Fibroblast of skin of left quadriceps (primary cell): ENCODE measurements at regions not wholly inside any gene's neighbourhood (a gene's known extent, or its start where the extent isn't known, plus 50 kb on each side); places are given as distances from the start of the nearest gene placed in this dataset.

Experiments used
- DNase-seq, 2 experiments: peaks; one replicate each; pipeline ENCODE4 v3.0.0-alpha.2; 2013; ENCODE audit warnings: low read depth in 2 of 2

- no peak for DNase-seq
These were observed 171.6 kb upstream of the SATB2 start for GRCh38 chr2:199629301-199629700.

GRCh38 chr2:199627417-199627816, 169.7 kb upstream of the SATB2 start:
- DNase-seq = no peak

- no peak for DNase-seq
These were observed 167.2 kb upstream of the SATB2 start for GRCh38 chr2:199624958-199625357.

GRCh38 chr2:199612509-199613130, 154.9 kb upstream of the SATB2 start:
- no peak for DNase-seq

GRCh38 chr2:199607914-199608313, 150.2 kb upstream of the SATB2 start:
- DNase-seq = no peak

GRCh38 chr2:199606193-199606780, 148.5 kb upstream of the SATB2 start:
- DNase-seq = no peak

GRCh38 chr2:199603721-199604291, 146.1 kb upstream of the SATB2 start:
- DNase-seq = peak; percentile 24 to 26

- peak; percentile 30 to 31 for DNase-seq
These were observed 145.4 kb upstream of the SATB2 start for GRCh38 chr2:199602896-199603717.

- no peak for DNase-seq
These were observed 144.6 kb upstream of the SATB2 start for GRCh38 chr2:199602271-199602895.

GRCh38 chr2:199596549-199596948, 138.8 kb upstream of the SATB2 start:
- DNase-seq = no peak

- no peak for DNase-seq
These were observed 136.7 kb upstream of the SATB2 start for GRCh38 chr2:199594443-199594842.

- no peak for DNase-seq
These were observed 134.1 kb upstream of the SATB2 start for GRCh38 chr2:199591826-199592225.

- no peak for DNase-seq
These were observed 132.8 kb upstream of the SATB2 start for GRCh38 chr2:199590321-199591203.

- no peak for DNase-seq
These were observed 131.6 kb upstream of the SATB2 start for GRCh38 chr2:199589306-199589705.

GRCh38 chr2:199588054-199588453, 130.3 kb upstream of the SATB2 start:
- no peak for DNase-seq

GRCh38 chr2:199586646-199587045, 128.9 kb upstream of the SATB2 start:
- no peak for DNase-seq

GRCh38 chr2:199583676-199584075, 125.9 kb upstream of the SATB2 start:
- DNase-seq = no peak

- no peak for DNase-seq
These were observed 124.2 kb upstream of the SATB2 start for GRCh38 chr2:199581935-199582360.

- no peak for DNase-seq
These were observed 123.7 kb upstream of the SATB2 start for GRCh38 chr2:199581408-199581807.

- DNase-seq = no peak
These were observed 117.7 kb upstream of the SATB2 start for GRCh38 chr2:199575416-199575815.

- DNase-seq = no peak
These were observed 114.8 kb upstream of the SATB2 start for GRCh38 chr2:199572571-199572970.
